Osteocyte (in vitro differentiated cells): ENCODE measurements at regions not wholly inside any gene's neighbourhood (a gene's known extent, or its start where the extent isn't known, plus 50 kb on each side); places are given as distances from the start of the nearest gene placed in this dataset.

Source experiments
- DNase-seq: peaks from one replicate; pipeline ENCODE4 v3.0.0; 2021; ENCODE audit warnings: mixed read lengths; ENCODE audit not compliant: unreplicated experiment; ENCODE audit errors: extremely low spot score
- H3K27ac Mint-ChIP-seq: one replicate; pipeline ENCODE4 v1.8.0; 2021; ENCODE audit warnings: mild to moderate bottlenecking, mixed read lengths; ENCODE audit not compliant: unreplicated experiment
- H3K27me3 Mint-ChIP-seq: one replicate; pipeline ENCODE4 v1.8.0; 2021; ENCODE audit warnings: mixed read lengths; ENCODE audit not compliant: unreplicated experiment
- H3K36me3 Mint-ChIP-seq: one replicate; pipeline ENCODE4 v1.8.0; 2021; ENCODE audit warnings: mixed read lengths; ENCODE audit not compliant: unreplicated experiment
- H3K4me1 Mint-ChIP-seq: one replicate; pipeline ENCODE4 v1.8.0; 2021; ENCODE audit warnings: mixed read lengths; ENCODE audit not compliant: unreplicated experiment
- H3K4me3 Mint-ChIP-seq: one replicate; pipeline ENCODE4 v1.8.0; 2021; ENCODE audit warnings: mild to moderate bottlenecking, moderate library complexity, mixed read lengths; ENCODE audit not compliant: unreplicated experiment
- H3K9me3 Mint-ChIP-seq: one replicate; pipeline ENCODE4 v1.8.0; 2021; ENCODE audit warnings: mixed read lengths; ENCODE audit not compliant: unreplicated experiment
- CTCF ChIP-seq: fragments of 200-600 bp; sonication (generic); IDR thresholded peaks from 2 replicates; pipeline ENCODE4 v1.5.0; 2021; ENCODE audit warnings: antibody characterized with exemption, mild to moderate bottlenecking, moderate library complexity

GRCh38 chr12:105915997-105916759, 222.6 kb downstream of the NUAK1 start:
- Mint-ChIP-seq H3K9me3 (no peaks in the 10 kb centered on the region), H3K36me3 (no peaks in the 10 kb centered on the region), H3K4me3 (no peak overlapping the region), H3K27me3 (no peaks in the 10 kb centered on the region), H3K27ac (no peak overlapping the region), H3K4me1 (peaks cover 2% of the 10 kb centered on the region)
- DNase-seq = no peak
- no peak for TF ChIP-seq CTCF

GRCh38 chr12:105916760-105917039, 222.1 kb downstream of the NUAK1 start:
- Mint-ChIP-seq H3K4me3 (no peak overlapping the region), H3K36me3 (no peaks in the 10 kb centered on the region), H3K9me3 (no peaks in the 10 kb centered on the region), H3K27ac (no peak overlapping the region), H3K4me1 (peaks cover 2% of the 10 kb centered on the region), H3K27me3 (no peaks in the 10 kb centered on the region)
- no peak for DNase-seq
- no peak for TF ChIP-seq CTCF

GRCh38 chr12:105920161-105920684, 218.5 kb downstream of the NUAK1 start:
- H3K36me3 Mint-ChIP-seq = no peaks in the 10 kb centered on the region
- H3K4me3 Mint-ChIP-seq = no peak overlapping the region
- no peaks in the 10 kb centered on the region for H3K9me3 Mint-ChIP-seq
- no peak overlapping the region for H3K27ac Mint-ChIP-seq
- DNase-seq = no peak
- peaks cover 10% of the 10 kb centered on the region for H3K4me1 Mint-ChIP-seq
- no peaks in the 10 kb centered on the region for H3K27me3 Mint-ChIP-seq
- TF ChIP-seq CTCF = no peak

GRCh38 chr12:105921055-105921454, 217.7 kb downstream of the NUAK1 start:
- Mint-ChIP-seq H3K27ac (no peak overlapping the region), H3K4me1 (peaks cover 10% of the 10 kb centered on the region), H3K36me3 (no peaks in the 10 kb centered on the region), H3K27me3 (no peaks in the 10 kb centered on the region), H3K9me3 (no peaks in the 10 kb centered on the region), H3K4me3 (no peak overlapping the region)
- no peak for TF ChIP-seq CTCF
- DNase-seq = no peak

- Mint-ChIP-seq H3K27ac (peak overlapping the region; percentile 36), H3K4me1 (peaks cover 8% of the 10 kb centered on the region), H3K36me3 (no peaks in the 10 kb centered on the region), H3K9me3 (no peaks in the 10 kb centered on the region), H3K27me3 (no peaks in the 10 kb centered on the region), H3K4me3 (no peak overlapping the region)
- TF ChIP-seq CTCF = no peak
- no peak for DNase-seq
These were observed 216.7 kb downstream of the NUAK1 start for GRCh38 chr12:105921872-105922669.
